ENCODE measurements at regions not wholly inside any gene's neighbourhood (a gene's known extent, or its start where the extent isn't known, plus 50 kb on each side); places are given as distances from the start of the nearest gene placed in this dataset.

DNA sequence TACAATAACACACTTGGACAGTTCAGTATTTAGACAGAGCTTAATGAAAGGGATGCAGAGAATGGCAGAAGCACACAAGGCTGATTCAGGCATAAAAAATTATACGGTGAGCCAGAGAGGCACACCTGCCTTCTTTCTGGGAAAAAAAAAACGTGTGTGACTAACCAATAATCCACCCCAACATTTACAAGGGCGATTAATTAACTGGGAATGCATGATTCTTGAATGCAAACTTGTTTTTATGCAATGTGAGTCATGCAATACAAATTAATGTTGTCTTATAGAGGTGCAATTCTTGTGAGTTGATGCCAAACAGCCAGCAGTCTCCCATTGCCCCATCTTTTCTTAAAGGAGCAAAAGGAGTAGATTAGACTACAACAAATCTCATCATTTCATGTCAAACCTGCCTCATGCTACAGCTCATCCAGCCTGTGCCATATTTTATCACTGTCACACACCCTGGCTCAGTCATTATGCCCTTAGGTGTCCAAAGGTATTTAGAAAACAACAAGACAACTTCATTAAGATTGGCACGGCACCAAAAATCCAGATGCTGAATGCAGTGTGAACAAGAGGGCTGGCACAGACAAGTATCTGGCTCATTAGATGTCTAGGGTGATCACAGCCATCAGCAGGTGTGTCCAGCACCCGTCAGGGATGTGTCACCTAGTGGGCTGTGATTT, 721.1 kb downstream of the EFNB2 start:
- no peaks in the 10 kb centered on the region for H3K9me3 ChIP-seq (ENCODE audit: control insufficient read depth, low read length)
- H3K4me3 ChIP-seq (ENCODE audit: low read length): no peak overlapping the region
- no peaks in the 10 kb centered on the region for H3K36me3 ChIP-seq (ENCODE audit: control insufficient read depth, insufficient read depth, low read length, severe bottlenecking)
- H3K4me1 ChIP-seq (ENCODE audit: control insufficient read depth, insufficient read depth, low read length): no peaks in the 10 kb centered on the region
- DNase-seq (ENCODE audit: low read depth): no peak
- H3K27me3 ChIP-seq (replicated peaks; ENCODE audit: control insufficient read depth, insufficient read depth, low read length): no peaks in the 10 kb centered on the region
- H3K9ac ChIP-seq (ENCODE audit: low read length): no peak overlapping the region

DNA sequence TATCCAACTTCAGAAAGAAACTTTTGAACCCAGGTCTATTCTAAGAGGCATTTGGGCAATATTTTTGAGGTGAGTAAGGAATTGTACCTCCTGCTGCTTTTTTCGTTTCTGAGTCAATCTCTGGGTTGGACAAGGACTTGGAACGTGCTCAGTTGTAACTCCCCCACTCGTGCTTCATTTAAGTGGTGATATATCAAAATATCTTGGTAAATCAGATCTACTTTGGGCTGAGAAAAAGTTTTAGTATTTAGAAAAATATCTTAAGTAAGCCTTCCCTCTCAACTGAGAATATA, 728.9 kb downstream of the EFNB2 start:
- DNase-seq (ENCODE audit: low read depth): no peak
- no peaks in the 10 kb centered on the region for H3K4me1 ChIP-seq (ENCODE audit: control insufficient read depth, insufficient read depth, low read length)
- no peak overlapping the region for H3K4me3 ChIP-seq (ENCODE audit: low read length)
- no peaks in the 10 kb centered on the region for H3K27me3 ChIP-seq (replicated peaks; ENCODE audit: control insufficient read depth, insufficient read depth, low read length)
- no peaks in the 10 kb centered on the region for H3K36me3 ChIP-seq (ENCODE audit: control insufficient read depth, insufficient read depth, low read length, severe bottlenecking)
- peaks cover 4% of the 10 kb centered on the region for H3K9me3 ChIP-seq (ENCODE audit: control insufficient read depth, low read length)
- no peak overlapping the region for H3K9ac ChIP-seq (ENCODE audit: low read length)

DNA sequence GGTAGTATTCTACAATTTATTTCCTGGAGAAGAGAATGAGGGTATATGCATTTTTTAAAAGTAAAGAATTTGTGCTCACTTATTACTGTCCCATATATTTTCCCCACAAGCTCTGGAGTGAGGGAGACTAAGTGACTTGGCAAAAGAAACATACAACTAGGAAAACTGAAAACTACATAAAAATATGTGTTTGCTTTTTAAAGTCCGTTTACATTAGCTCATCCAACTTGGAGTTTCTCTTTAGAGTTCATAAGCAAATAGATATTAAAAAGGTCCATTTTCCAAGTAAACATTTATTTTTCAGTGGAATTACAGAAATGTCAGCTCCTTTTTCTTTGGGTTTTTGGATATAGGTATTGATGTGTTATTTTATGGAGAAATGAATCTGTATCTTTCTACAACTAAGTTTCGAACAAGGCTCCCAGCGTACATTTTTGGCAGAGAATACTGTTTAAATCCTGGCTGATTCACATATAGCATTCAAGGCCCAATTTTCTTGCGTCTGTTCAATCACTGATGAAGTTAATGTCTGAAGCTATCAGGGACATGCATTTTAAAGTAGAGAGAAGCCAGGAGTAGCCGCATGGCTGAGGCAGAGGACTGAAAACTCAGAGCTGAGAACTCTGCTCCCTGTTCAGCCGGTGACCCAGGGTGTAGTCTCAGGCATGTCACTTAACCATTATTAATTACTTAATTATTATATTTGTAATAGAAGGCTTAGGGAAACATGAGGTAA, 729.4 kb downstream of the EFNB2 start:
- peak; percentile 13 for DNase-seq (ENCODE audit: low read depth)
- Histone ChIP-seq H3K9ac (ENCODE audit: low read length) (no peak overlapping the region), H3K9me3 (ENCODE audit: control insufficient read depth, low read length) (peaks cover 4% of the 10 kb centered on the region), H3K36me3 (ENCODE audit: control insufficient read depth, insufficient read depth, low read length, severe bottlenecking) (no peaks in the 10 kb centered on the region), H3K4me3 (ENCODE audit: low read length) (no peak overlapping the region), H3K4me1 (ENCODE audit: control insufficient read depth, insufficient read depth, low read length) (no peaks in the 10 kb centered on the region), H3K27me3 (replicated peaks; ENCODE audit: control insufficient read depth, insufficient read depth, low read length) (no peaks in the 10 kb centered on the region)

DNA sequence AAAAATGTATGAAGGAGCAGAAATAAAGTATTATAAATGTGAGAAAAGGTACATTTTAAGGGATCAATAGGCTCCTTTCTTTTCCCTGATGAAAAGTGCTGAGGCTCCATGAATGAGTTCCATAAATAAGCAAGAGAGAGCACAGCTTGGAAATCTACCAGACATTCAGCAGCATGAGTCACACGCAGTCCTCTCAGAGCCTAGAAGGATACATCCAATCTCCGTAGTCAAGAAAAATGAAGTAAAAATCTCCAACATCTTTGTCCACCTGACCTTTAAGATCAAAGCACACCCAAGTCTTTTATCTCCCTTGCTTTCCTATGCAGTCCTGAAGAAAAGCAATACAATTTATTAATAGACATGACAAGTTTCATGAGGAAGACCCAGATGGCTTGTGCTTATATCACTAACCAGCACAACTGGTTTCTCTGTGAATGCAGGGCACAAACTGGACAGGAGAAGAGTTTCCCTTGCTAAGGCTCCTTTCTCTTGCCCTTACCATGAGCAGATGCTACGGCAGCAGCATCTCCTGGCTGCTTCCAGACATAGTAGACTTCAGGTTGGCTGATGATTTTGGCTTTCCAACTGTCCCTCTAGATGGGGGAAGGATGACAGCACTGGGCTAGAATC, 730.8 kb downstream of the EFNB2 start:
- Histone ChIP-seq H3K9me3 (ENCODE audit: control insufficient read depth, low read length) (peaks cover 4% of the 10 kb centered on the region), H3K4me1 (ENCODE audit: control insufficient read depth, insufficient read depth, low read length) (peaks cover 4% of the 10 kb centered on the region), H3K9ac (ENCODE audit: low read length) (no peak overlapping the region), H3K4me3 (ENCODE audit: low read length) (no peak overlapping the region), H3K27me3 (replicated peaks; ENCODE audit: control insufficient read depth, insufficient read depth, low read length) (no peaks in the 10 kb centered on the region), H3K36me3 (ENCODE audit: control insufficient read depth, insufficient read depth, low read length, severe bottlenecking) (no peaks in the 10 kb centered on the region)
- DNase-seq (ENCODE audit: low read depth): peak; percentile 46

DNA sequence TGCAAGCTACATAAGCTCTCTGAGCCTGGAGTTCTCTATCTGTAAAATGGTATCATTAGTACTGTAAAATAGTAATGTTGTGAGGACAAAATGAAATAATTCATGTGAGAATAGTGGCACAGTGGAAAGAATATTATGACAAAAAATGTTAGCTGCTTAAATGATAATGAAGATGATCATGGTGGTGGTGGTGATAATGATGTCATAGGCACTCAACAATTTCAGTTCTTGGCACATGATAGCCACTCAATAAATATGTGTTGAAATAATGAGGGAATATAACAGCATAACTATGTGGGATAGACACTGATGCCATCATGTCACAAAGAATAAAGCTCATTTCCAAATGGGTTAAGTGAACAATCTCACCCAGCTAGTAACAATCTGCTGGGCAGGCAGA, 736.3 kb downstream of the EFNB2 start:
- no peak overlapping the region for H3K4me3 ChIP-seq (ENCODE audit: low read length)
- no peak for DNase-seq (ENCODE audit: low read depth)
- no peaks in the 10 kb centered on the region for H3K27me3 ChIP-seq (replicated peaks; ENCODE audit: control insufficient read depth, insufficient read depth, low read length)
- no peak overlapping the region for H3K9ac ChIP-seq (ENCODE audit: low read length)
- peaks cover 4% of the 10 kb centered on the region for H3K4me1 ChIP-seq (ENCODE audit: control insufficient read depth, insufficient read depth, low read length)
- no peaks in the 10 kb centered on the region for H3K36me3 ChIP-seq (ENCODE audit: control insufficient read depth, insufficient read depth, low read length, severe bottlenecking)
- no peaks in the 10 kb centered on the region for H3K9me3 ChIP-seq (ENCODE audit: control insufficient read depth, low read length)

DNA sequence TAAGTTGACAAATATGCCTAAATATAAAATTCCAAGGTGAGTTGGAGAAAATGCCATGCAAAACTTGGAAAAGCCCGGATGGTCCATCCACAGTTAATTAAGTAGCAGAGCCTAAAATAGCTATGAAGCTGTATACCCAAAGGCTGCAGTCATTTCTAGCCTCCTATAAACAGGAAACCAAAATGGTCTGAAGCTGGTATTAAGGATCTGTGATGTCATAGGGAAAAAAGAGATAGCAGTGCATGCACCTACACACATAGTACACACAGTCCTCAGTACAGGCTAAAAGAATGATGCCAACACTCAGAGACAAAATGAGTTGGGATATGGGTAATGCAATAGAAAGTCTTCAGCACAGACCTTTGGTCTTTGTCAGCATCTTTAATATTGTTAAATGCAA, 736.9 kb downstream of the EFNB2 start:
- Histone ChIP-seq H3K9ac (ENCODE audit: low read length) (no peak overlapping the region), H3K9me3 (ENCODE audit: control insufficient read depth, low read length) (no peaks in the 10 kb centered on the region), H3K4me3 (ENCODE audit: low read length) (no peak overlapping the region), H3K4me1 (ENCODE audit: control insufficient read depth, insufficient read depth, low read length) (peaks cover 4% of the 10 kb centered on the region), H3K36me3 (ENCODE audit: control insufficient read depth, insufficient read depth, low read length, severe bottlenecking) (no peaks in the 10 kb centered on the region), H3K27me3 (replicated peaks; ENCODE audit: control insufficient read depth, insufficient read depth, low read length) (no peaks in the 10 kb centered on the region)
- no peak for DNase-seq (ENCODE audit: low read depth)

DNA sequence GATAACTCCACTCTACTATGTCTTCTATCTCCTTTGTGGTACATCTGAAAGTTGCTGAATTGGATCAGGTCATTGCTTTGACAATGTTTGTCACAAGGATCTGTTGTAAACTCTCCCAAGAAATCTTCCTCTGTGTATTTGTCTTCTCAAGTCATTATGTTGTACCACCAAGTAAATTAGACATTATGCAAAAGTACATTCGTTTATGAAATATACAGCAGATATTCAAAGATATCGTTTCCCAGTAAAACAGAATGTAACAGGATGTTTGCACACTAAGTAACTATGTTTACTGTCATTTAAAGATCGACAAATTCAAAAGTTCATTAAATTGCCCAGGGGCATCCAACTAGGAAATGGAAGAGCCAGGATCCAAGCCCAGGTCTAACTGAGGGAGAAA, 739.4 kb downstream of the EFNB2 start:
- H3K9me3 ChIP-seq (ENCODE audit: control insufficient read depth, low read length): no peaks in the 10 kb centered on the region
- DNase-seq (ENCODE audit: low read depth): no peak
- H3K4me3 ChIP-seq (ENCODE audit: low read length): no peak overlapping the region
- no peak overlapping the region for H3K9ac ChIP-seq (ENCODE audit: low read length)
- H3K4me1 ChIP-seq (ENCODE audit: control insufficient read depth, insufficient read depth, low read length): peaks cover 4% of the 10 kb centered on the region
- H3K36me3 ChIP-seq (ENCODE audit: control insufficient read depth, insufficient read depth, low read length, severe bottlenecking): no peaks in the 10 kb centered on the region
- H3K27me3 ChIP-seq (replicated peaks; ENCODE audit: control insufficient read depth, insufficient read depth, low read length): no peaks in the 10 kb centered on the region

DNA sequence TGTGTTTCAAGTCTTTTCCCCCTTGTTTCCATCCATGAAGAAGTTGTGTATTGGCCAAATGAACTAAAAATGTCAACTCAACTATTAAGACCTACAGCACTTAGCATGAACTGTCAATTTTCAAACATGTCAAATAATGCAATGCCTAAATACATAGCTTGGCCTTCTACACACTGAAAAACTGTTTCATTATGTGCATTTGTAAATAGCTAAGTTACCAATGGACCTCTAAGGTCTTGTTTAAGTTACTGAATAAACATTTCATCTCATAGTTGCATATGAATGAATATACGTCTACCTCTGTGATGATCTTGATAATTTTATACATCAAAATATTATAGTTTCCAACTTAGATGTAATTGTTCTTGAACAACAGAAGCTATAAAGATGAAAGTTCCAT, 744.5 kb downstream of the EFNB2 start:
- DNase-seq (ENCODE audit: low read depth): no peak
- no peaks in the 10 kb centered on the region for H3K27me3 ChIP-seq (replicated peaks; ENCODE audit: control insufficient read depth, insufficient read depth, low read length)

DNA sequence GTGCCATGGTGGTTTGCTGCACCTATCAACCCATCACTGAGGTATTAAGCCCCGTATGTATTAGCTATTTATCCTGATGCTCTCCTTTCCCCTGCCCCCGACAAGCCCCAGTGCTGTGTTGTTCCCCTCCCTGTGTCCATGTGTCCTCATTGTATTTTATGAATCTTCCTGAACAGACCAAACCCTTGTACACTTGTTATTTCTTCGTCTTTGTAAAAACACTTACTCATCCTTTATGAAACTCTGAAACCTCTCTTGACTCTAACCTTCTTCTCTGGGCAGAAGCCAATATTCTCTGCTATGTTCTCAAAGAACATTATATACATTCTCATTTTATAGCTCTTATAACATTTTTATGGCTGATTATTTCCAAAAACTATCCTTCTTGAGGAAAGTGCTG, 746.9 kb downstream of the EFNB2 start:
- Histone ChIP-seq H3K4me3 (ENCODE audit: low read length) (no peak overlapping the region), H3K27me3 (replicated peaks; ENCODE audit: control insufficient read depth, insufficient read depth, low read length) (no peaks in the 10 kb centered on the region), H3K9ac (ENCODE audit: low read length) (no peak overlapping the region), H3K9me3 (ENCODE audit: control insufficient read depth, low read length) (no peaks in the 10 kb centered on the region), H3K4me1 (ENCODE audit: control insufficient read depth, insufficient read depth, low read length) (no peaks in the 10 kb centered on the region), H3K36me3 (ENCODE audit: control insufficient read depth, insufficient read depth, low read length, severe bottlenecking) (no peaks in the 10 kb centered on the region)
- DNase-seq (ENCODE audit: low read depth): no peak

More for the DNA sequence above, 744.5 kb downstream of the EFNB2 start:
- no peak overlapping the region for H3K9ac ChIP-seq (ENCODE audit: low read length)
- H3K4me1 ChIP-seq (ENCODE audit: control insufficient read depth, insufficient read depth, low read length): no peaks in the 10 kb centered on the region
- no peak overlapping the region for H3K4me3 ChIP-seq (ENCODE audit: low read length)
- H3K36me3 ChIP-seq (ENCODE audit: control insufficient read depth, insufficient read depth, low read length, severe bottlenecking): no peaks in the 10 kb centered on the region
- H3K9me3 ChIP-seq (ENCODE audit: control insufficient read depth, low read length): no peaks in the 10 kb centered on the region

DNA sequence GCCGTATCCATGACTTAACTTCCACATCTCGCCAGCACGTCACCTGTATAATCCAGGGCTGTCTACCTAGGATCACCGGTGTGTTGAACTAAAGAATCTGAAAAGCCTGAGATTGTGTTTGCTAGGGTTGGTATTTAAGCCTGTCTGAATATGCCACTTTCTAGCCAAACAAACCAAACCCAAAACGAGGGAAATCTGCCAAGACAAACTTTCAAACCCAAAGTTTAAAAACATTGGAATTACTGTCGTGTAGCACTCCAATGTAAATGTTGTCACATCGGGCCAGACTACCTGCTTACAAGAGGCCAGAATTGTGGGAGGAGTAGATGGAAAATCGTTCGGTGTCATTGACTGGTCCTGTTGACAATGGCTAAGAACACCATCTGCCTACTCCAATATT, 747.8 kb downstream of the EFNB2 start:
- DNase-seq (ENCODE audit: low read depth): no peak
- Histone ChIP-seq H3K4me1 (ENCODE audit: control insufficient read depth, insufficient read depth, low read length) (no peaks in the 10 kb centered on the region), H3K9me3 (ENCODE audit: control insufficient read depth, low read length) (no peaks in the 10 kb centered on the region), H3K9ac (ENCODE audit: low read length) (no peak overlapping the region), H3K36me3 (ENCODE audit: control insufficient read depth, insufficient read depth, low read length, severe bottlenecking) (no peaks in the 10 kb centered on the region), H3K27me3 (replicated peaks; ENCODE audit: control insufficient read depth, insufficient read depth, low read length) (no peaks in the 10 kb centered on the region), H3K4me3 (ENCODE audit: low read length) (no peak overlapping the region)

DNA sequence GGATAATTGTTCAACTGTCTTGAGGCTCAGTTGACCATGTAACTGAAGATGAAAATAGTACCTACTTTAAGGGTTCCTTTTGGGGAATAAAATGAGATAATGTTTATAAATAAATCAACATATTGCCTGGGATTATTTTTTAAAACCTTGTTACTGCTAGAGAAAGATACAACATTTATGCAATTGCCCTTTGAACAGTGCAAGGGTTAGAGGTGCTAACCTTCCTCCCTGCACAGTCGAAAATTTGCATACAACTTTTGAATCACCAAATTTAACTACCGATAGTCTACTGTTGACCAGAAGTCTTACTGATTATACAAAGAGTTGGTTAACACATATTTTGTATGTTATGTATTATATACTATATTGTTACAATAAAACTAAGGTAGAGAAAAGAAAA, 750.0 kb downstream of the EFNB2 start:
- no peaks in the 10 kb centered on the region for H3K4me1 ChIP-seq (ENCODE audit: control insufficient read depth, insufficient read depth, low read length)
- no peak overlapping the region for H3K4me3 ChIP-seq (ENCODE audit: low read length)
- H3K9ac ChIP-seq (ENCODE audit: low read length): no peak overlapping the region
- no peaks in the 10 kb centered on the region for H3K36me3 ChIP-seq (ENCODE audit: control insufficient read depth, insufficient read depth, low read length, severe bottlenecking)
- H3K27me3 ChIP-seq (replicated peaks; ENCODE audit: control insufficient read depth, insufficient read depth, low read length): no peaks in the 10 kb centered on the region
- no peak for DNase-seq (ENCODE audit: low read depth)
- no peaks in the 10 kb centered on the region for H3K9me3 ChIP-seq (ENCODE audit: control insufficient read depth, low read length)

Data from adipocyte (in vitro differentiated cells).